SK-N-SH (cell line): ENCODE measurements at regions not wholly inside any gene's neighbourhood (a gene's known extent, or its start where the extent isn't known, plus 50 kb on each side); places are given as distances from the start of the nearest gene placed in this dataset.

Experiments used
- CTCF ChIA-PET: fragments of 300-600, 350-600 bp; formaldehyde crosslinking; extraction: SDS; loops from one replicate; lab custom pipeline; 2021; lab: Yijun Ruan, JAX
- POLR2A ChIA-PET: fragments of 350-600 bp; sonication (Branson Sonifier 250); formaldehyde crosslinking; extraction: SDS; loops from one replicate; lab custom pipeline; 2020; ENCODE audit warnings: antibody characterized with exemption, inconsistent platforms; lab: Yijun Ruan, JAX
- DNase-seq: peaks from one replicate; pipeline ENCODE4 v3.0.0; 2012
- H2AFZ ChIP-seq: fragments of 200-600 bp; sonication (generic); 2 replicates; pipeline ENCODE4 v1.8.1; 2016; ENCODE audit warnings: antibody characterized with exemption, mild to moderate bottlenecking, low read depth
- H3F3A ChIP-seq: fragments of 200-600 bp; sonication (generic); replicated peaks from 2 replicates; pipeline ENCODE3; 2016; ENCODE audit warnings: antibody characterized with exemption, mild to moderate bottlenecking; ENCODE audit not compliant: insufficient read depth
- H3K27ac ChIP-seq, 2 experiments: fragments of 200-500 bp in 1 of 2; fragments of 200-600 bp in 1 of 2; sonication (Bioruptor generic) in 1 of 2; sonication (generic), shearing (Covaris generic) in 1 of 2; 2 replicates each; pipeline versions ENCODE4 v1.5.1 to v1.6.1; 2014 to 2016; ENCODE audit warnings: low read depth in 2 of 2, inconsistent platforms in 1 of 2, low read length in 1 of 2, mild to moderate bottlenecking in 1 of 2, mixed read lengths in 1 of 2
- H3K27me3 ChIP-seq: fragments of 200-600 bp; sonication (generic), shearing (Covaris generic); 2 replicates; pipeline ENCODE4 v1.6.1; 2016; ENCODE audit warnings: mixed run types; ENCODE audit not compliant: insufficient read depth
- H3K36me3 ChIP-seq, 2 experiments: fragments of 200-500 bp in 1 of 2; fragments of 200-600 bp in 1 of 2; sonication (Bioruptor generic) in 1 of 2; sonication (generic) in 1 of 2; replicated peaks in 1 of 2; 2 replicates each; pipeline versions ENCODE3 to v1.5.1; 2014 to 2016; ENCODE audit warnings: low read length in 1 of 2, mild to moderate bottlenecking in 1 of 2; ENCODE audit not compliant: insufficient read depth in 2 of 2, control insufficient read depth in 1 of 2
- H3K4me1 ChIP-seq, 2 experiments: fragments of 200-500 bp in 1 of 2; fragments of 200-600 bp in 1 of 2; sonication (Bioruptor generic) in 1 of 2; sonication (generic), shearing (Covaris generic) in 1 of 2; 2 replicates each; pipeline versions ENCODE4 v1.5.1 to v1.6.1; 2014 to 2016; ENCODE audit warnings: low read depth in 1 of 2, low read length in 1 of 2, mixed run types in 1 of 2; ENCODE audit not compliant: insufficient read depth in 2 of 2, control insufficient read depth in 1 of 2
- H3K4me2 ChIP-seq: fragments of 200-600 bp; sonication (generic), shearing (Covaris generic); 2 replicates; pipeline ENCODE4 v1.6.1; 2017; ENCODE audit warnings: mixed run types
- H3K4me3 ChIP-seq, 2 experiments: fragments of 200-500 bp in 1 of 2; fragments of 200-600 bp in 1 of 2; sonication (Bioruptor generic) in 1 of 2; sonication (generic), shearing (Covaris generic) in 1 of 2; 2 replicates each; pipeline versions ENCODE4 v1.5.1 to v1.8.1; 2014 to 2016; ENCODE audit warnings: low read depth in 2 of 2, inconsistent platforms in 1 of 2, low read length in 1 of 2, mild to moderate bottlenecking in 1 of 2, mixed read lengths in 1 of 2, moderate library complexity in 1 of 2
- H3K79me2 ChIP-seq: fragments of 200-600 bp; sonication (generic); 2 replicates; pipeline ENCODE4 v1.8.1; 2017; ENCODE audit warnings: mild to moderate bottlenecking; ENCODE audit not compliant: insufficient read depth
- H3K9ac ChIP-seq: fragments of 200-600 bp; sonication (generic); 2 replicates; pipeline ENCODE4 v1.6.1; 2017; ENCODE audit warnings: mixed run types
- H3K9me2 ChIP-seq: fragments of 200-600 bp; sonication (generic); 2 replicates; pipeline ENCODE4 v1.6.1; 2017; ENCODE audit warnings: mixed run types
- H3K9me3 ChIP-seq: fragments of 200-600 bp; sonication (generic); 2 replicates; pipeline ENCODE4 v1.6.1; 2017; ENCODE audit warnings: mixed run types, mild to moderate bottlenecking, moderate library complexity
- H4K20me1 ChIP-seq: fragments of 200-600 bp; sonication (generic); 2 replicates; pipeline ENCODE4 v1.6.1; 2017; ENCODE audit warnings: mild to moderate bottlenecking, mixed run types; ENCODE audit not compliant: insufficient read depth
- CHD2 ChIP-seq: fragments of 150-350 bp; IDR thresholded peaks from 2 replicates; pipeline ENCODE4 v1.6.1; 2018; ENCODE audit warnings: low read length; ENCODE audit not compliant: partially characterized antibody
- EZH2phosphoT487 ChIP-seq: fragments of 200-600 bp; sonication (generic); IDR thresholded peaks from 2 replicates; pipeline ENCODE4 v1.6.1; 2017; ENCODE audit warnings: low read depth, mixed run types, mild to moderate bottlenecking, antibody characterized with exemption, moderate library complexity, borderline replicate concordance
- FOSL2 ChIP-seq: IDR thresholded peaks from 2 replicates; pipeline ENCODE4 v1.4.0; 2012; ENCODE audit warnings: low read depth, mild to moderate bottlenecking, moderate library complexity, borderline replicate concordance
- FOXJ3 ChIP-seq: sonication (generic); formaldehyde crosslinking; IDR thresholded peaks from 2 replicates; pipeline ENCODE4 v1.5.1; 2020; ENCODE audit warnings: mild to moderate bottlenecking, missing genetic modification reagents
- NFIC ChIP-seq: IDR thresholded peaks from 2 replicates; pipeline ENCODE4 v1.4.0; 2012; ENCODE audit warnings: borderline replicate concordance
- RAD21 ChIP-seq: IDR thresholded peaks from 2 replicates; pipeline ENCODE4 v1.6.1; 2012; ENCODE audit warnings: mild to moderate bottlenecking, low read length
- RCOR1 ChIP-seq: fragments of 150-350 bp; IDR thresholded peaks from 2 replicates; pipeline ENCODE4 v1.6.1; 2017; ENCODE audit warnings: antibody characterized with exemption, low read length
- REST ChIP-seq: IDR thresholded peaks from 2 replicates; pipeline ENCODE4 v1.6.1; 2012; ENCODE audit warnings: mild to moderate bottlenecking, low read depth, low read length, moderate library complexity
- SIN3A ChIP-seq: IDR thresholded peaks from 2 replicates; pipeline ENCODE4 v1.6.1; 2012; ENCODE audit warnings: low read depth, mild to moderate bottlenecking, low read length, moderate library complexity, borderline replicate concordance
- SMC3 ChIP-seq: IDR thresholded peaks from 2 replicates; pipeline ENCODE4 v1.6.1; 2012; ENCODE audit warnings: low read depth, low read length, improper control_type of control experiment
- TEAD4 ChIP-seq: IDR thresholded peaks from 2 replicates; pipeline ENCODE4 v1.4.0; 2012; ENCODE audit warnings: mild to moderate bottlenecking, borderline replicate concordance; ENCODE audit not compliant: insufficient read depth
- WGBS: methylation state at CpG from one replicate; pipeline ENCODE4 v1.1.6; 2017; ENCODE audit warnings: low lambda C conversion rate; 5-methylcytosine and 5-hydroxymethylcytosine counted together
- TF ChIP-seq, protein P1 (sequence below): fragments of 150-350 bp; IDR thresholded peaks from 2 replicates; pipeline ENCODE4 v1.6.1; 2016; ENCODE audit warnings: mild to moderate bottlenecking, low read depth, low read length
- TF ChIP-seq, protein P2 (sequence below): IDR thresholded peaks from 2 replicates; pipeline ENCODE4 v1.4.0; 2012; ENCODE audit warnings: low read depth, borderline replicate concordance
- TF ChIP-seq, protein P3 (sequence below): IDR thresholded peaks from 2 replicates; pipeline ENCODE4; 2012

GRCh38 chr1:93771843-93772242, 90.2 kb upstream of the BCAR3 start (continued):
- no peak for TF ChIP-seq RCOR1
- no peak for TF ChIP-seq SIN3A

- CTCF ChIA-PET: interaction anchor here (1.1 to 6.1 kb wide), 4 partner anchors 9 to 141 kb away, joined by 3 to 28 read pairs (median 6); no protein-coding TSS in a partner anchor
- TF ChIP-seq REST (peak; percentile 95), RAD21 (no peak), CHD2 (no peak)
Observed at GRCh38 chr1:93770640-93771039, 89.0 kb upstream of the BCAR3 start.

DNA sequence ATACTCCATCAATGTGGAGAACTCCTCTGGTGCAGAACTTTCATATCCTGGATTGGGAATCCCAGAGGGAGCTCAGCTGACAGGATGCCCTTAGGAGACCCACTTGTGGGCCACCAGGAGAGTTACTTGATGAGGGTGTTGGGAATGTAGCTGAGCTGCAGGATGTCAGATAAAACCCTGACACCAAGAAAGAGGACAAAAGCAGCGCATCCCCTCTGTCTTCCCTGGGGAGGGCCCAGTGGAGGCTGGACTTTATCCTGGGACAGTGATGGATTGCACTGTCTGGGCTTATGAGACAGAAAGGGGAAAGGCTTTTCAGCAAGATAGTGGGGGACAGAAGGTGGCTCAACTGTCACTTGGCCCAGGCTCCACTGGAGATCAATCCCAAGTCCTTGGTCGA, 88.1 kb upstream of the BCAR3 start:
- no peak for DNase-seq
- Histone ChIP-seq H3K9ac (no peak overlapping the region), H3K4me3 (no peak overlapping the region), H3K27ac (no peak overlapping the region), H4K20me1 (no peaks in the 10 kb centered on the region), H3K4me1 (peaks cover 12 to 26% of the 10 kb centered on the region in 2 experiments; a peak in 1 of 4 replicates), H2AFZ (no peak overlapping the region), H3K9me2 (no peaks in the 10 kb centered on the region), H3K36me3 (no peaks in the 10 kb centered on the region), H3K27me3 (no peaks in the 10 kb centered on the region), H3K79me2 (no peaks in the 10 kb centered on the region), H3K4me2 (no peak overlapping the region), H3F3A (no peaks in the 10 kb centered on the region), H3K9me3 (no peaks in the 10 kb centered on the region)
- ChIA-PET POLR2A (no interaction called here), CTCF (interaction anchor here (1.0 to 6.1 kb wide), 6 partner anchors 9 to 75 kb away, joined by 3 to 28 read pairs (median 5); no protein-coding TSS in a partner anchor)
- TF ChIP-seq FOSL2 (no peak), REST (no peak), RAD21 (no peak), FOXJ3 (no peak), TEAD4 (no peak), EZH2phosphoT487 (no peak), SMC3 (no peak), NFIC (no peak)
- TF ChIP-seq, protein P1, sequence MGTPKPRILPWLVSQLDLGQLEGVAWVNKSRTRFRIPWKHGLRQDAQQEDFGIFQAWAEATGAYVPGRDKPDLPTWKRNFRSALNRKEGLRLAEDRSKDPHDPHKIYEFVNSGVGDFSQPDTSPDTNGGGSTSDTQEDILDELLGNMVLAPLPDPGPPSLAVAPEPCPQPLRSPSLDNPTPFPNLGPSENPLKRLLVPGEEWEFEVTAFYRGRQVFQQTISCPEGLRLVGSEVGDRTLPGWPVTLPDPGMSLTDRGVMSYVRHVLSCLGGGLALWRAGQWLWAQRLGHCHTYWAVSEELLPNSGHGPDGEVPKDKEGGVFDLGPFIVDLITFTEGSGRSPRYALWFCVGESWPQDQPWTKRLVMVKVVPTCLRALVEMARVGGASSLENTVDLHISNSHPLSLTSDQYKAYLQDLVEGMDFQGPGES: no peak
- TF ChIP-seq, protein P2, sequence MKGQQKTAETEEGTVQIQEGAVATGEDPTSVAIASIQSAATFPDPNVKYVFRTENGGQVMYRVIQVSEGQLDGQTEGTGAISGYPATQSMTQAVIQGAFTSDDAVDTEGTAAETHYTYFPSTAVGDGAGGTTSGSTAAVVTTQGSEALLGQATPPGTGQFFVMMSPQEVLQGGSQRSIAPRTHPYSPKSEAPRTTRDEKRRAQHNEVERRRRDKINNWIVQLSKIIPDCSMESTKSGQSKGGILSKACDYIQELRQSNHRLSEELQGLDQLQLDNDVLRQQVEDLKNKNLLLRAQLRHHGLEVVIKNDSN: no peak
- TF ChIP-seq, protein P3, sequence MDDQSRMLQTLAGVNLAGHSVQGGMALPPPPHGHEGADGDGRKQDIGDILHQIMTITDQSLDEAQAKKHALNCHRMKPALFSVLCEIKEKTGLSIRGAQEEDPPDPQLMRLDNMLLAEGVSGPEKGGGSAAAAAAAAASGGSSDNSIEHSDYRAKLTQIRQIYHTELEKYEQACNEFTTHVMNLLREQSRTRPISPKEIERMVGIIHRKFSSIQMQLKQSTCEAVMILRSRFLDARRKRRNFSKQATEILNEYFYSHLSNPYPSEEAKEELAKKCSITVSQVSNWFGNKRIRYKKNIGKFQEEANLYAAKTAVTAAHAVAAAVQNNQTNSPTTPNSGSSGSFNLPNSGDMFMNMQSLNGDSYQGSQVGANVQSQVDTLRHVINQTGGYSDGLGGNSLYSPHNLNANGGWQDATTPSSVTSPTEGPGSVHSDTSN: no peak
- WGBS: 88% methylated on average over 2 of the region's 2 CpGs

More at GRCh38 chr1:93770640-93771039, 89.0 kb upstream of the BCAR3 start:
- Histone ChIP-seq H4K20me1 (no peaks in the 10 kb centered on the region), H3K9me3 (no peaks in the 10 kb centered on the region), H3K9ac (no peak overlapping the region), H3K9me2 (no peaks in the 10 kb centered on the region), H3F3A (peaks cover 6% of the 10 kb centered on the region), H3K27ac (no peak overlapping the region), H3K4me2 (no peak overlapping the region), H2AFZ (no peak overlapping the region), H3K79me2 (no peaks in the 10 kb centered on the region), H3K4me1 (peaks cover 15 to 26% of the 10 kb centered on the region in 2 experiments; a peak in 1 of 4 replicates), H3K4me3 (no peak overlapping the region), H3K36me3 (no peaks in the 10 kb centered on the region), H3K27me3 (no peaks in the 10 kb centered on the region)
- POLR2A ChIA-PET: no interaction called here
- WGBS: 41% methylated on average over 2 of the region's 2 CpGs
- no peak for DNase-seq
